DMS53 treated with DMSO at 0.1 percent for 48 hours (cell line): ENCODE measurements at regions not wholly inside any gene's neighbourhood (a gene's known extent, or its start where the extent isn't known, plus 50 kb on each side); places are given as distances from the start of the nearest gene placed in this dataset.

ENCODE experiments used
- DNase-seq: peaks from one replicate; lab custom pipeline; 2025; ENCODE audit not compliant: unreplicated experiment; lab: John Stamatoyannopoulos, UW

DNA sequence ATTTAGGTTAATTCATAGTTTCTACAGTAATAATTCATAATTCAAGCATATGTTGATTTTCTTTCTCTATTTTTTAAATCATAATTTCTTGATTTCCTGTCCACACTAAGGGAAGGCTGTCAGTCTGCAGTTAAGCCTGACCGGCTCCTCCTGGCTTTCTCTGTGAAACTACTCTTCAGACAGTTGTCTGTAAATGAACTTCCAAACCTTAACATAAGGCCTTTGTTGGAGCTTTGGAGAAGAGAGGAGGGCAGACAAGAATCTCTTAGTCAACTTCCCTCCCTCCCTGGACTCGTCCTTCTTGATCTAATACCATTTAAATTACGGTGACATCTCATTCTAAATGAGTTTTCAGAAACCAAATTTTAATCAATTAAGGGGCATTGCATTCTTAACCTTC lies 404.1 kb upstream of the ST6GAL2 start:
- no peak for DNase-seq

DNA sequence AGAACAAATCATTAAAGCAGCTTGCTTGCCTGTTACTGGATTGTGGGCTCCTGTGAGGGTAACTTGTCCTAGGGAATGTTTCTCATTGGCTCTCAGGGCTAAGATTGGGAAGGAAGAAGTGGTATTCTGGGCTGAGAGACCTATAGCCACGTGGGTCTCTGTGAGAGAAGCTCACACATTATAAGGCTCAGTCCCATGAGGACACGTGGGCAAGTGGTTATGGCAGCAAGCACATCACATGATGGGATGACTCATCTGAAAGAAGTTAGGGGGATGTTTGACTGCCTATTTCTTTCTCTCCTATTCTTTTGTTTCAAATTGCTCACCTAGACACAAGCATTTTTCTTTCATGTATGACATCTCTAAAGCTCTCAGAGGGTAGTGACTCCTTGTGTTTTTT lies 418.0 kb upstream of the ST6GAL2 start:
- peak; percentile 28 for DNase-seq

DNA sequence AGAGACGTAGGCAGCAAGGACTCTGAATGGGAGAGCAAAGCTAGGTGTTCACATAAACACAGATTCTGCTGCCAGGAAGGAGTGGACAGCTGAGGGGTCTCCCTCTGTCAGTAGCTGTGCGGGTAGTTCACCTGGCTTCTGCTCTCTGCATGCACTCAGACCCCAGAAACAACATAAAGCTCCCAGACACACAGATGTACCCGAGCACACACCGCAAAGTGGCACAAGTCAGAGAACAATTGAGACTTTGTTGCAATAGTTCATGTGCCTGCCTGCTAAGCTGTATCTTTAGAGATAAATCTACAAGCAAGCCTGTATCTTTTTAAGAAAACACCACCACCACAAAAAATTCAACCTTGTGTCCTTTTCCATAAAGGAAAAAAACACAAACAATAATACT lies 420.0 kb upstream of the ST6GAL2 start:
- no peak for DNase-seq

DNA sequence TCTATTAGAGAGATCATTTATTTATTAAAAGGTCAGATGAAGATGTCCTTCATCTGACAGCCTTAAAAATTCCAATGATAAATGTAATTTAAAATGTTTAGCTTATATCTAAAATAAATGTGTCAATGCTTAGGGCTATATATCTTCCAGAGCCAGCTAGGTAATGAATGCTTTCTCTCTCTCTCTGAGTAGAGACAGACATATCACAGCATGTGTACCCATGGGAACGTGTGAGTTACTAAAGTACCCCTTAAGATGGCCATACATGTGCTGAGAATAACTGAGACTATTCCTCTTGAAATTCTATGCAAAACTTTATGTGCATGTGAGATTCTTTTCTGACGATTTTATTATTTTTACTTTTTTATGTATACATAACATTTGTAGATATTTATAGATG lies 420.9 kb upstream of the ST6GAL2 start:
- no peak for DNase-seq

DNA sequence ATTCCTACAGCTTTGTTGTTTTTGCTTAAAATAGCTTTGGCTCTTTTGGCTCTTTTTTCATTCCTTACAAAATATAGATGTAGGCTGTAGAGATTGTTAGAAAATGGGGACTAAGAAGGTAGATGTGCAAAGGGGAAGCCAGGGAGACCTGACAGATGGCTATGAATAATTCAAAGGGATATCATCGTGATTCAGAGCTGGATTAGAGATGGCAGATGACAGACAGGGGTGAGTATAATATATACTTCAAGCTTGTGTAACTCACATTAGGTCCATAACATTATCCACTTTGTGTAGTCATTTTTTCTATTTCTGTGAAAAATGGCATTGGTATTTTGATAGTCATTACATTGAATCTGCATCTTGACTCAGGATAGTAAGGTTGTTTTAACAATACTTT lies 422.9 kb upstream of the ST6GAL2 start:
- no peak for DNase-seq

DNA sequence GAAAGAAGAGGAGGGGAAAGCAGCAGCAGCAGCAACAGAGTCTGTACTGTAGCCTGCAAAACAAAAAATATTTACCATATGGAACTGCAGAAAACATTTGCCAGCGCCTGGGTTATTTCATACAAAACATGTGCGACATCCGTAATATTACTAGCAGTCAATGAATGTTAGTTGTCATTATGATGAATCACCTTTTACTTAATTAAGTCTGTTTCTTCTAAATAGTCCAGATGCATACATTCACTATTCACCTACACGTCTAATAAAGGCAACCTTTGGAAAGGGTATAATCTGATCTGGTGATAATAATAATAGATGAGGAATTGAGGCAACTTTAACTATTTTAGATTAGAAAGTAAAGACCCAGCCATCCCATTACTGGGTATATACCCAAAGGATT lies 426.3 kb upstream of the ST6GAL2 start:
- DNase-seq: no peak

DNA sequence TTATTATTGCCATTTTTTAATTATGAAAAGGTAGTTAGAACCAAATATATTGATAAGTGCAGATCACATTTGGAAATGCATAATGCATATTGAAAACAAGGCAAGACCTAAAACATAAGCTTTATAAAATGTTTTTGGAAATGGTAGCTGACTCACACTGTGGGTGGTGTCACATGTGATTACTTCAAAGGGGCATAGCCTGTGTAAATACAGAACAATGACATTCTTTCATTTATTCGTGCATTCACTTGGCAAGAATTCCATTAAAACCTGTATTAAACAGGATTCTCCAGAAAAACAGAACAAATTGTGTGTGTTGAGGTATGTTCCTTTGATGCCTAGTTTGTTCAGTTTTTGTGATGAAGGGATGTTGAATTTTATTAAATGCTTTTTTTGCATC lies 427.3 kb upstream of the ST6GAL2 start:
- no peak for DNase-seq

DNA sequence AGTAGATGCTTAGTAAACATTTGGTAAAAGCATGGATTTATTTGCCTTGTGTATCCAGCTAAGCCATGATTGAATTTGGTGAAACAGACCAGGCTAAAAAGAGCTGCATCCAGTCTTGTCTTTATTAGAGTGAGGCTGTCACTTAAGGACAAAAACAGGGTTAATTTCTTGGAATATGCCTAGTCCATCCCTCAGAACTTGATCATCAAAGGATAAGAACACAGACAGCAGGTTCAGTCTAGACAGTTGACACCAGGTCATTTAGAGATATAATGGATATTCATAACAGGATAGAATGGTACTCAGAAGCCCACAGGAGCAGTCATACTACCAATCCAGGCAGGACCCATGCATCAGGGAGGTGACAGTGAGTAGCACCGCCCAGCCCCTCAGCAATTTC lies 434.9 kb upstream of the ST6GAL2 start:
- no peak for DNase-seq

DNA sequence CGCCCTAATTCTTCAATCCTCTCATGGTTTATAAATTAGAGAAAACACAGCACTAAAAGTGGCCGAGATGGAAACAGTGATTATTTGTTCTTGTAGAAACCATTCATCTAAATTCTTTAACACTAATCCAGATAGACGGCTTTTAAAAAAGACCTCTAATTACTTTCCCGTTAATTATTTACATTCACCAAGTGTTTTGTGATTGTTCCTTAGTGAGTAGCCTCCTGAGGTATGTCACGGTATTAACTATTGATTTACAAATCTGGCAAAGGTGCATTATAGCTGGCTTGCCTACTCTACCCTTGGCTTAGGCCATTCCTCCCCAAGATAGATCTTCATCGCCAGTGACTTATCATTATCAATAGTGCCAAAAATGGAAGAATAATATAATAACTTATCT lies 436.4 kb upstream of the ST6GAL2 start:
- no peak for DNase-seq

DNA sequence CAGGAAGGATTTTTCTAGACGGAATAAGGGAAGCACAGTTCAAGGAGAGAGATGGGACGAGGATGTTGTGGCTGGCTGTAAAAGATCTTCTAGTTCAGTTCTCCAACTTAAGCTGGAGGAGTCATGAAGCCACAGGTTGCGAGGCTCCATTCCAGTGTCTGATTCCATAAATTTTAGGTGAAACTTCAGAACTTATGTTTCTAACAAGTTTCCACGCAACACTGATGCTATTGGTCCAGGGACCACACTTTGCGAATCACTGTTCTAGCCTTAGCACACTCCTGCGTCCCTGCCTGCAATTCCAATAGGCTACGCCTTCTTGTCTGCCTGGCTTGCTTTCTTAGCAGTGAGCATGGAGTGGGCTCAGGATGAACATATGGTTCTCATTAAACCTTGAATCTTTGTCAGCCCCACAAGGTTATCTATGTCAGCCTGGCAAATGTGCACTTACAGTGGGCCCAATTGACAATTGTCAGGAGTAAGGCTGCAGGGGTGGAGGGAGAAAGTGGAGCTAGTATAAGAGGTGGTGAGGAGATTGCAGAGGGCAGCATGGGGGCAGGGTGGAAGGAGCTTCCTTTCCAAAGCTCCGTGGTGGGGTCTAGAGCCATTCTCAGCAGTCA lies 438.1 kb upstream of the ST6GAL2 start:
- DNase-seq: no peak

DNA sequence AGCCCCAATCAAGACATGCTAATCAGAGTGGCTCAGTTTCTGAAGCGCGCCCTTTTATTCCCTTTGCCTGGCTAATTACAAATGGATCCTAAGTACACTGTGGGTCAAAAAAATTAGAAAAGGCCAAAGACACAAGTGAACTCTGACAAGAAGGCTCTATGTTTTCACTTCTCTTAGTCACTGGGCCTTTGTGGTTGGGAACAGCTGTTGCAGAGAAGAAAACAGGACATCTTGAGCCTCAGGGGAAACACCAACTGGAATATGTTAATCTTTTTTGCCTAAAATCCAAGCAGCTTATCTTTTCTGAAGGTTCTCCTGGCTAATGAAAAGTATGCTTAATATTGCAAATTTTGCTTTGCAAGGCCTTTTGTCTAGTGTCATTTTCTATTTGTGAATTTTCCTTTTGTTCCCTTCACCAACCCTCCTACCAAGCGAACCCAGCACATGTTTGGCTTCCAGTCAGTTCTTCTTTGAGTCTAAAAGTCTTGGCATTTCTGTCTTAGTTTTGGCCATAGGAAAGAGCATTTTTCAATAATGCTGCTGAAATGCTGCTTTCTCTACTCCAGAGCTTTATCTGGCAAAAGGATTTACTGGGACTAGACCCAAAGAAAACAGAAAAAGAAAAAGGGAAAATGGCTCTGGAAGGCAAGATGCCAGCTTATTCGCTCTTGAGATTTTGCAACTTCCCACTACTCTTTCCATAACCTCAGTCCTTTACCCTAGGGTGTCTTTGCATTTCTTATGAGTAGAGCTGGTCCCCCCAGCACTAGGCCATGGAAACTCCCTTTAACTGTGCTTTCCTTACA lies 440.2 kb upstream of the ST6GAL2 start:
- no peak for DNase-seq

DNA sequence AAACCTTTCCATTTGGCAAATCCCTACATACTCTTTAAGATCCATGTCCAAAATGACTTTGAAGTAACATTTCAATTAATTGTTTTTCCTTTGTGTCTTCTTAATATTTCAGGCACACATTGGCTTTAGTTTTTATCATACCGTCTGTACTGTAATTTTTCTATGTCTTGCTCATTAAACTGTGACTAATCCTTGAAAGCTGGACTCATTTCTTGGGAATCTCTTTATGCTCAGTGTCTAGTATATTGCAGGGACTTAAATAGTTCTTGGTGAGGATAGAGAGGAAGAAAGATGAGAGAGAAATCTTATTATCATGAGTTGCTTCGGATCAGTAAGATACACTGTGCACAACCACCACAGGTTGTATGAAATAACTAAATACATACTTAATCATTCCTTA lies 448.3 kb upstream of the ST6GAL2 start:
- DNase-seq: no peak

DNA sequence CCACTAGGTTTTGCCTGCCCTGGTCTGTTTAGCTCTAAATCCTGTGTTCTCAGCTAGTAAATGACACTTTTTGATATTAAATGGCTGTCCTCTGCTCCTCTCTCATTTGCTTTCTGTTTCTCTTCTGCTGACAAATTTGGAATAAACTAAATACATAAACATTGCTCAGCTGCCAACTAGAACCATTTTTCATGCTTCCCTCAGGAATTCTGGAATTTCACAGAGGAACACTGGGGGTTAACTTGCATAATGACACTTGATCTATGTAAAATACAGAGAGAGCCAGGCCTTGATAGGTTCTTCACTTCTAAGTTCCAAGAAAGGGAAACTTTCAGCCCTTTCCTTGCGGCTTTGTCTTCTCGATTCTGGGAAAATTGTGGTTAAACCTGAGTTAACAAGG lies 450.6 kb upstream of the ST6GAL2 start:
- DNase-seq: no peak

DNA sequence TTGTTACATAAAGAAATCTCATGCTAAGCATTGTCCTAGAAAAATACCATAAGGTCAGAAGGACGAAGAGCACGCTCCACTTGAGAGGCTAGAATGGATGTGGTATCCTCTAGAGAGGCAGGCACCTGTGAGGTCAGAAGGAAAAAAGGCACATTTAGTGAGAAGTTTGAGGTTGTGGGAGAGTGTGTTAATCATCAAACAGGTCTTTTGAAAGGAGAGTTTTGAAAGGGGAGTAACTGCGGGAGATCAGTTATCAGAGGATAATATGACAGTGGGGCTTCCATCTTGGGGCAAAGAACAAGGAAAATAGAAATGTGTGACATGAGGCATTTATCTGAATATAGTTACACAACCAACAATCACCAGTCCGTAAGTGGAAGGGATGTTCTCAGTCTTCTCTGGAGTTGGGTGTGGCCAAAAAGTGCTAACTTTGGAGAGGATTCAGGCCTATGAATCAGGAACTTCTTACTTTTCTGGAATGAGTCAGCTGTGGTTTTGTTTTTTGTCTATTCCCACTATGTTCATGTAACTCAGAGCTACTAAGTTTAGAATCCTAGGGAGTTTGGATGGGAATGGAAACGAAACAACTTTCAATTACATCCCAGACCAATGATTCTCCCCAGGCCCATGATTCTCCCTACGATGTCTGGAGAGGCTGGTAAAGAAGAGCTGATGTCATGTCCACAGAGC lies 451.4 kb upstream of the ST6GAL2 start:
- DNase-seq: no peak

DNA sequence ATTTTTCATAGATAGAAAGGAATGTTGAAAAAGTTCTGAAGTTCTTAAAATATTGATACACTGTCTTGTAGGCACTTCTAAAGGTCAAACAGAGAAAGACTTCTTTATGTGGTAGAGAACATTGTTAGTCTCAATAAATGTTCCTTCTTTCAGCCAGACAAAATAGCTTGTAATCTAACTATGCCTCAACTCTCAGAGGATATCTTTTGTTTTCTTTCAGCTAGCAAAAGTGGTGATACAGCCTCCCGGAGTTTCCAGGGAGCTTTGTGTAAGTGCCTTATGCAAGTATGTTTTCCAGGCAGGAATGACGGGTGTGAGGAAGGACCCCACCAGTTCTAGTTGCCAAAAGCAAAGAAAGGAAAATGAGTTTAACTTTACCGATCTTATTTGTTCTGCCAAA lies 452.1 kb upstream of the ST6GAL2 start:
- DNase-seq: no peak

DNA sequence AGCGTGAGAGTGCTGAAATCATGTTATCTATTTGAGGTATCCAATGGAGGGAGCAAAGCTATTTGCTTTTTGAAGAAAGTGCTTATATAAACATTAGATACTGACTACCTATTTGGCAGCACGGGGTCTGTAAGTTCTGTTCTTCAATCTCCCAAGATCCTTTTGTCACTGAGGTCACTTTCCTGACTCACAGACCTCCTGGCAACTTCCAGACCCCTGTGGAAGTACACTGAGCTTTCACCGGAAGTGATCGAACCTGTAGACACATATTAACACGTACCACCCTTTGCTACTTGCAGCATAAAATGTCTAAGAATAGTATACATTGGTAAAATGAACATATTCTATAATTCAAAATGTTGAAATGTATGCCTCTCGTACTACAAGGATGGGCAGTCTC lies 452.6 kb upstream of the ST6GAL2 start:
- no peak for DNase-seq

DNA sequence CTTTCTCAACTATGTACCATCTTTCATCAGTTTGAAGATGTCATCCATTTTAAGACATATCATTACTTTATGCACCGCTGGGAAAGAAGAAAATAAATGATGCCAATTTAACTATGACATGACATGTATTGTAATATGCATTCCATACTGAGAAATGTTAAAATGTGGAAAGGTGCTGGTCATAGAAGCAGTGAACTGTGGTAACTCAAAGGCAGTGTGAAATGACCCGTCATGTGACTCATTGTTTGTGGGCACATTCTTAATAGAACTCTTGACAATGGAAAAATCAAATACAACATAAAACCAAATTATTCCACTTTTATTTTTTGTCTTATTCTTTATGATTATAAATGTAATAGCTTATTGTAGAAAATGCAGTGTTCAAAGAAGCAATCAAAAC lies 455.0 kb upstream of the ST6GAL2 start:
- no peak for DNase-seq

DNA sequence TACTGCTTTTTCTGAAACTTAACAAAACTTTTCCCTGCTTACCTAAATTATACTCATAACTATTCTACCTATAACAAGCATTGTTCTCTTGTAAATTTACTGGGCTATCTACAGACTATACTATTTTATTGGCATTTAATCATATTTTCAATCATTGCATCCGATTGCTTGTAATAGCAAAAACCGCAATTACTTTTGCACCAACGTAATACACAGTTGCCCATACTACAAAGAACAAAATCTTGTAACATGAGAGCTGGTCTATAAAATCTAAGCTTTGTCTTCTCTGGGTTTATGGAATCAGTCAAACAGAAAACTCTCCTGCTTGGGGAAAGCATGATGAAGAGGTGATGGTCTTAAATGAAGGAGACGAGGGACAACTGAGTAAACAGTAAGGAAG lies 463.4 kb upstream of the ST6GAL2 start:
- DNase-seq: no peak

DNA sequence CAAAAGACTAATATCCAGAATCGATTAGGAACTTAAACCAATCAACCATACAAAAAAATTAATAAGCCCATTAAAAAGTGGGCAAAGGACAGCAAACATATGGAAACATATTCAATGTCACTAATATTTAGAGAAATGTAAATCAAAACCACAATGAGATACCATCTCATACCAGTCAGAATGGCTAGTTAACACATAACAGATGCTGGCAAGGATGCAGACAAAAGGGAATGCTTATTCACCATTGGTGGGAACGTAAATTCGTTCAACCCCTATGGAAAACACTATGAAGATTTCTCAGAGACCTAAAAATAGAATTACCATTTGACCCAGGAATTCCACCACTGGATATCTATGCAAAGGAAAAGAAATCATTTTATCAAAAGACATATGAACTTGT lies 468.2 kb upstream of the ST6GAL2 start:
- no peak for DNase-seq

DNA sequence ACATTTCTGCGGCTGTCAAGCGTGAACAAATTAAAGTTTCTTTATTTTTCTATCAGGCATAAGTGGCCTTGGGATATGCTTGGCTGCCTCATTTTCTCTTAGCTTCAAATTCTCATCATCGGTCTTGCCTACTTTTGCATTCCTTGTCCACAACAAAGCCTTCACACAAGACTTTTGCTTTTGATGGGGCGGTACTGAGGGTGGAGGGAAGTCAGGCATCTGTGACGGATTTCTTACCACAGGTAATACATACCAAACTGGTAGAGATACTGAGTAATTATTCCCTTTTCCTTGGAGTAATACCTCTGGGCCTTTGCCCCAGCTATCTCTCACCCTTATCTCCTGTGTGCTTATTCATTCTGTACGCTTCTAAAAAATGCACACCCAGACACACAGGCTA lies 468.3 kb upstream of the RGPD4 start:
- no peak for DNase-seq

DNA sequence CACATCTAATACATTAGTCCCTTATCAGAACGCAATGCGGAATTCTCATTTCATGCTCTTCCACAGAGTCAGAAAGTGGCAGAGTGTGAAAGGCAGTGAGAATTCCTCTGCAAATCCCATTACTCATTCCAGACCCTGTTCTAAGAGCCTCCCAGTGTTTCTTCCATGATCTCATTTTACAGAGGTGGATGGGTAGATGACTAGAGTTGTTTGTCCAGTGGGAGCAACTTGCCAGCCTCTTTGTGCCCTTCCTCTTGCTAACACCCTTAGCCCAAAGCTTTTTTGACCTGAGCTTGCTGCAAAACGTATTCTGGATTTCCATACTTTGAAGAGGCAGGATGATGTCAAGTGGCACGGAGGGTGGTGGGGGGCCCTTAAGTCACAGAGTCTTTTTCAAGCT lies 467.7 kb upstream of the RGPD4 start:
- DNase-seq: no peak

DNA sequence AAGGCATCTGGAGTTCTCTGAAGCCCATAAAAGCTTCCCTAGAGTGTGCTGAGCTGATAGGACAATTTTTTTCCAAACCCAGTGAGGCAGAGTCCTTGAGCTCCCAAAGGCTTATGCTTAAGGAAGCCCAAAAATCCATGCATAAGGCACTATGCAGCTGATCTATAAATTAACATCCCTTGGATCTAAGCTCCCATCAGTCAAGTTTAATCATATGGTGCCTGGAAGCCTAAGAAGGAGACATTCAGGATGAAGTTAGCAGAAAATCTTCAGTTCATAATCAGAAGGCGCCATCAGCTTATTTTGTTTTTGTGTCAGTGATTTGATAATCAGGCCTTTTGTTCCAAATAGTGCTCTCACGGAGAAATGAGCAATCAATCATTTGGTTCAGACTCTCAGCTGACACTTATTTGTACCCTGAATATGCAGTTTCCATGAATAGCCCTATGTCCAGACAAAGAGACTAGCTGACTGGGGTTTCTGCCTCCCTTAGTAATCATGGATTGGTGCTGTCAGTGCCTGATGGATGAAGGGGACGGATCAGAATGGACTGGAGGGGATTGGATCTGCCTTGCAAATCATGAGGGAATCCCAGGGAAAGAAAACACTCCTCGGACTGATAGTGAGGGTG lies 464.8 kb upstream of the RGPD4 start:
- no peak for DNase-seq
